GM19328 (cell line): ENCODE measurements at regions not wholly inside any gene's neighbourhood (a gene's known extent, or its start where the extent isn't known, plus 50 kb on each side); places are given as distances from the start of the nearest gene placed in this dataset.
"Not testable (repeated sequence)": the region's sequence is repeated elsewhere in the genome, so short reads cannot be mapped to it uniquely, and the experiment has no call there.

Experiments
- ATAC-seq: cut with Tn5 transposase; IDR thresholded peaks from one replicate; pipeline ENCODE4 v1.9.1; 2021; ENCODE audit warnings: mild to moderate bottlenecking, moderate library complexity; ENCODE audit not compliant: unreplicated experiment

DNA sequence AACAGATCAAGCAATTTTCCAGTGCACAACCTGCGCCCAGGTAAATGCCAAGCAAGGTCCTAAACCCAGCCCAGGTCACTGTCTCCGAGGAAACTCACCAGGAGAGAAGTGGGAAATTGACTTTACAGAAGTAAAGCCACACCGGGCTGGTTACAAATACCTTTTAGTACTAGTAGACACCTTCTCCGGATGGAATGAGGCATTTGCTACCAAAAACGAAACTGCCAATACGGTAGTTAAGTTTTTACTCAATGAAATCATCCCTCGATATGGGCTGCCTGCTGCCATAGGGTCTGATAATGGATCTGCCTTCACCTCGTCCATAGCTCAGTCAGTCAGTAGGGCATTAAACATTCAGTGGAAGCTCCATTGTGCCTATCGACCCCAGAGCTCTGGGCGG is 459.0 kb upstream of the HTR1E start:
- ATAC-seq, result not testable (repeated sequence)

GRCh38 chr6:86477500-86478148 is 459.7 kb upstream of the HTR1E start:
- no peak for ATAC-seq

GRCh38 chr6:86476311-86476710 is 461.0 kb upstream of the HTR1E start:
- ATAC-seq, result no peak

DNA sequence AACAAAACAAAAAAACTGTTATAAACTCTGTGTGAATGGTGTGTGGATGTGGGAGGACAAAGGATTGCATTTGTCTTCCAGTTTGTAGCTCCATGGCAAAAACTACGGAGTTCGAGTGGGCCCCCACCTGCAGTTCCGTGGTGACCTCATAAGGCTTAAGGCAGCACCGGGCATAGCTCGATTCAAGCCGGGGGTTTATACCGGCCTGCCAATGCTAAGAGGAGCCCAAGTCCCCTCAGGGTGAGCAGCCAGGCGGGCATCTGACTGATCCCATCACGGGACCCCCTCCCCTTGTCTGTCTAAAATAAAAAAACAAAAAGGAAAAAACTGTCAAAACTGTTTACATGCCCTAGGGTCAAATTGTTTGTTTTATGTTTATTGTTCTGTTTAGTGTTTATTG is 463.2 kb upstream of the HTR1E start:
- no peak for ATAC-seq

GRCh38 chr6:86471791-86472190 is 465.5 kb upstream of the HTR1E start:
- no peak for ATAC-seq

GRCh38 chr6:86459978-86460377 is 477.4 kb upstream of the HTR1E start:
- no peak for ATAC-seq

DNA sequence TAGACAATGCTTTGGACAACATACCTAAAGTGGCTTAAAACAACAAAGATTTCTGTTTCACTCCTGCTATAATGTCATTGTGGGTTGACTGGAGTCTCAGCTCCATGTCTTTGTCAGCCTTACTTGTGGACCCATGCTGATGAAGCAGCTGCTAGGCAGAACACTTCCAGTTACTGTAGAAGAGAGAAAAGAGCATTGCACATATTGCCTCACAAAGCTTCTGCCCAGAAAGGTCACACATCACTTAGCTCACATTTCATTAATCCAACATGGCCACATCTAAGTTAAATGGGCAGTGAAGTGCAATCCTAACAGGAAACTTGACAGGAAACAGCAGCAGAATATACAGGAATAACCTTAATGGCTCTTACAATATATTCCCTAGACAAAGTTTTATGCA is 480.5 kb upstream of the HTR1E start:
- no peak for ATAC-seq

- no peak for ATAC-seq
These were observed 484.1 kb upstream of the HTR1E start for GRCh38 chr6:86453232-86453631.

- ATAC-seq, result no peak
These were observed 488.9 kb upstream of the HTR1E start for GRCh38 chr6:86448398-86448797.

GRCh38 chr6:86440608-86441007 is 496.7 kb upstream of the HTR1E start:
- ATAC-seq, result no peak

DNA sequence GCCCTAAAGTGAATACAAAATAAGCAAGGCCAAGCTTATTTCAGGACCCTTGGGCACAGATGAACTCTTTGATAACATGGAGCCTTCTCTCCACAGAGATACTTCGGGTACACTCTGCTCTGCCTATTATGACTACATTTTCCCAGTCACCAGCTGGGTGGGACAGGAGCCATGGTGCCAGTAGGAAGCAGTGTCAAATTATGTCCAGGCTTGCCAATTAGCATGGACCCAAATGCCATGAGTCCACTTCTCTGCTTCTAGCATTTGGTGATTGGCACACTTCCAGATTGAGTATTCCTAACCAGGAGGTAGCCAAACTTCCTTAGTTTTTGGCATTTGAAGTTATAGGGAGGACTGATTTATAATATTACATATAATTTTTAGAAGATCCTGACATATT is 513.8 kb upstream of the HTR1E start:
- no peak for ATAC-seq

DNA sequence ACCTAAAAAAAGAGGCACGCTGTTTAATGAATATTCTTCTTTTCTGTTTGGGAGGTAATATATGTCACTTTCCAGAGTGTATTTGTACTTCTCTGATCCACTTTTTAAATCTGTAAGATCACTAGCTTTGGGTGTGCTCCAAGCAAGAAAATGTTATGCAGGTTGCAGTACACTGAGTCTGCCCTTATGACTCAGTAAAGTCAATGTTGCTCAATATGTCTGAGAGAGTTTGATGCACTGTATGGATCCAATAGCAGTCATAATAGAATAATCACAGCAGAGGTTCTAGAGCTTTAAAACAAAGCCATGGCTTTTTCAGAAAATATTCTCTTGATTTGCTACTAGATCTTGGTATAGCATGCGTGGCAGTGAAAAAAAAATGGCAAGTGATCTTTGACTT is 525.3 kb upstream of the HTR1E start:
- no peak for ATAC-seq

GRCh38 chr6:86407128-86407527 is 530.2 kb upstream of the HTR1E start:
- ATAC-seq, result no peak

DNA sequence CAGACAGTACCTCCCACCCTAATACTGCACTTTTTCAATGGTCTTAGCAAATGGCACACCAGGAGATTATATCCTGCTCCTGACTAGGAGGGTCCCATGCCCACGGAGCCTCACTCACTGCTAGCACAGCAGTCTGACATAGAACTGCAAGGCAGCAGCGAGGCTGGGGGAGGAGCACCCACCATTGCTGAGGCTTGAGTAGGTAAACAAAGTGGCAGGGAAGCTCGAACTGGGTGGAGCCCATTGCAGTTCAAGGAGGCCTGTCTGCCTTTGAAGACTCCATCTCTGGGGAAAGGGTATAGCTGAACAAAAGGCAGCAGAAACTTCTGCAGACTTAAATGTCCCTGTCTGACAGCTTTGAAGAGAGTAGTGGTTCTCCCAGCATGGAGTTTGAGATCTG is 544.5 kb upstream of the HTR1E start:
- ATAC-seq, result not testable (repeated sequence)

GRCh38 chr6:86380571-86381125 is 556.7 kb upstream of the HTR1E start:
- no peak for ATAC-seq

GRCh38 chr6:86357877-86358276 is 579.5 kb upstream of the HTR1E start:
- ATAC-seq, result no peak

- ATAC-seq, result no peak
These were observed 582.1 kb upstream of the HTR1E start for GRCh38 chr6:86355271-86355670.

GRCh38 chr6:86331919-86332318 is 605.4 kb upstream of the HTR1E start:
- no peak for ATAC-seq

DNA sequence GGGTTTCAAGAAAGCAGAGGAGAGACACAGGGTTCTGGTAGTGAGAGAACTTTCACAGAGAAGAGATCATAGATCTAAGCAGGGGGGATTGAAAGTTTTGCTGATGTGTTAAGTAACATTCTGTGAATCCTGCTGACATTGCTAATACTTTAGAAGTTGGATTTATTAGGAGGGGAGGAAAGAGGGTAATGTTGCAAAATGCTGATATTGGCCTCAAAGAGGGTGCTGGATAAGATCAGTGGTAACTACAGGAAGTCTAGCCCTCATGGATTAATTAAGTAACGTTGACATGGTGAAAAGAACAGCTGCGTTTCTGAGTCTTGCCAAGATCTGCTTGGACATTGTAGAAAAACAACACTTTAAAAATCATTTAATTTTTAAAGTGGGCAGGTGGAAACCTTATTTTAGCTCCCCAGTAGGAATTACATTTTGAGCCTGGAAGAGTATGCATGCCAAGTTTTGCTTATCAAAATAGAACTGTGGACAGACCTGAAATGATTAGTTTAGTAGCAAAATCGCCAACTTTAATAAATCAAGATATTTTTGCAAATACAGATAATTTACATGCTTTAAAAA is 606.0 kb upstream of the HTR1E start:
- ATAC-seq, result no peak

DNA sequence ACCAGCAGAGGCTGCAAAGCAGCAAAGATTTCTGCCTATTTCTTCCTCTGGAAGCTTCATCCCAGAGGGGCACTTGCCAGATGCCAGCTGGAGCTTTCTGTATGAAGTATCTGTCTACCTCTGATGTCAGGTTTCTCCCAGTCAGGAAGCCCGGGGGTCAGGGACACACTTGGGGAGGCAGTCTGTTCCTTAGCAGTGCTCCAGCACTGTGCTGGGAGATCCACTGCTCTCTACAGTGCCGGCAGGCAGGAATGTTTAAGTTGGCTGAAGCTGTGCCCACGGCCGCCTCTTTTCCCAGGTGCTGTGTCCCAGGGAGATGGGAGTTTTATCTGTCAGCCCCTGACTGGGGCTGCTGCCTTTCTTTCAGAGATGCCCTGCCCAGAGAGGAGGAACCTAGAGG is 631.1 kb upstream of the HTR1E start:
- ATAC-seq, result no peak

- ATAC-seq, result no peak
These were observed 643.2 kb upstream of the SYNCRIP start for GRCh38 chr6:86285876-86286275.

- not testable (repeated sequence) for ATAC-seq
These were observed 642.3 kb upstream of the SYNCRIP start for GRCh38 chr6:86284809-86285480.
